Occipital lobe (tissue), 1 donor: ENCODE measurements at regions not wholly inside any gene's neighbourhood (a gene's known extent, or its start where the extent isn't known, plus 50 kb on each side); places are given as distances from the start of the nearest gene placed in this dataset.
"Not testable (repeated sequence)": the region's sequence is repeated elsewhere in the genome, so short reads cannot be mapped to it uniquely, and the experiment has no call there.

Source experiments
- DNase-seq: peaks from one replicate; lab custom pipeline; 2025; lab: John Stamatoyannopoulos, UW

DNA sequence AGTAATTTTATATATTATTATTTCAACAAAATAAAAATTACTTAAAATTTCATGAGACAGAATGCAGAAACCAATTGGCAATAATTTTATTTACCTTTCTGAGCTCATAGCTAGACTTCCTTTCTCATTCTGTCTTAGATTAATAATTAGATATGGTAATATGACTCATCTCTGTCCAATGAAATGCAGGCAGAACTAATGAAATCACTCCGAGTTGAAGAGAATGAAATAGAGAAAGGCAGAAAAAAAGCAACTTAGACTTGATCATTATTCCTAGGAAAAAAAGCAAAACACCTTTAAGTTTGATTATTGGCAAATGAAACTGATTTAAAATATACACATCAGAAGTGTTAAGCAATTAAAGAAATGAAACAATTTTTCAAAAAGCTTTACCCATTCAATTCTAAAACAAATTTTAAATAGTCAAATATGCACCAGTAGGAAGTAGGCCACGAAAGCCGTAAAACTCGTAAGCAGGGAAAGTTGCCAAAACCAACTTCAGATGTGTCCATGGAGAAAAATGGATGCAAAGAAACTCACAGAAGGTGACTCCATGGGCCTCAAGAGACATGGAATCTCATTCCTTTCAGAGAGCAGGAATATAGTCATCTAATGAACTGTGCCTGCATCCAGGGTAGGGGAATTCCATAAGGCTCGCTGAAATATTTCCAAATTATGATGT, 293.8 kb upstream of the RGS17 start:
- DNase-seq, result no peak

GRCh38 chr6:153412519-153412918, 281.4 kb upstream of the RGS17 start:
- no peak for DNase-seq

DNA sequence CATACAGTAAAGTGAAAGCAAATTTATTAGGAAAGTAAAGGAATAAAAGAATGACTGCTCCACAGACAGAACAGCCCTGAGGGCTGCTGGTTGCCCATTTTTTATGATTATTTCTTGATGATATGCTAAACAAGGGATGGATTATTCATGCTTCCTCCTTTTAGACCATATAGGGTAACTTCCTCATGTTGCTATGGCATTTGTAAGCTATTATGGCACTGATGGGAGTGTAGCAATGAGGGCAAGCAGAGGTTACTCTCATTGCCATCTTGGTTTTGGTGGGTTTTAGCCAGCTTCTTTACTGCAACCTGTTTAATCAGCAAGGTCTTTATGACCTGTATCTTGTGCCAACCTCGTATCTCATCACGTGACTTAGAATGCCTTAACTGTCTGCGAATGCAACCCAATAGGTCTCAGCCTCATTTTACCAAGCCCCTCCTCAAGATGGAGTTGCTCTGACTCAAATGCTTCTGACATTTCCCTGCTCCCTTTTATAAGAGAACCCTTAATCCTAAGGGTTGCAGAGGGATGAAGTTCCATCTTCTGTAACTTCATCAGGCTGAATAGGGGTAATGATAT, 280.1 kb upstream of the RGS17 start:
- DNase-seq, result no peak

- DNase-seq, result no peak
Observed at GRCh38 chr6:153405931-153406330, 274.8 kb upstream of the RGS17 start.

DNA sequence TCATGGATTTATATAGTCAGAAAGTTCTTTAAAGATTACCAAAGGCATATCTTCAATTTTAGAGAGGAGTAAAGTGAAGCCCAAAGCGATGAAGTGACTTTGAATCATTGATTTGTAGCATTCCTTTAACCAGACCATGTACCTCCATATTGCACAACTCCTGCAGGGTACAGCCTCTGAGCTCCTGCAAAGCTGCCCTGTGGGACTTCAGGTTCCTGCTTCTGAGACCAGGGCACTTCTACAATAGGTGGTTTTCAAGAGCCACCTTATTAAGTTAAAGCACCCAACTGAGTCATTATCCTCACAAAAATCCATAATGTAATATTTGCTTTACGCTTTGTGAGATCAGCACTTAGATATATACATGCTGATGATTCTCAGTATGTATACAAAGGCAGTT, 270.7 kb upstream of the RGS17 start:
- DNase-seq, result no peak

GRCh38 chr6:153392156-153392555, 261.1 kb upstream of the RGS17 start:
- DNase-seq, result no peak

DNA sequence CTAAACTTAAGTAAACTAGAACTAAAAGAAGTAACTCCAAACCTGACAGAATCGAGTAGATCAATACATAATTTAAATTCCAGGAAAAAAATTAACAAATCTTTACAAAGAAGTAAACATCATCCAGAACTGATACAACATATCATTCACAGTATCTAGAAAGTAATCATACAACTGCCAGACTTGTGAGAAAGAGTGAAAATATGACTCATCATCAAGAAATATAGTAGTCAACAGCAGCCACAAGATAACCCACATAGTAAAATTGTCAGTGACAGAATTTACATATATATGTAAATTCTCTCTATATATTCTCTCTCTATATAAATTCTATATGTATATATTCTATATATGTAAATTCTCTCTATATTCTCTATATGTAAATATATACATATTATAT, 242.8 kb upstream of the RGS17 start:
- DNase-seq, result no peak

GRCh38 chr6:153368131-153368530, 237.0 kb upstream of the RGS17 start:
- DNase-seq, result no peak

DNA sequence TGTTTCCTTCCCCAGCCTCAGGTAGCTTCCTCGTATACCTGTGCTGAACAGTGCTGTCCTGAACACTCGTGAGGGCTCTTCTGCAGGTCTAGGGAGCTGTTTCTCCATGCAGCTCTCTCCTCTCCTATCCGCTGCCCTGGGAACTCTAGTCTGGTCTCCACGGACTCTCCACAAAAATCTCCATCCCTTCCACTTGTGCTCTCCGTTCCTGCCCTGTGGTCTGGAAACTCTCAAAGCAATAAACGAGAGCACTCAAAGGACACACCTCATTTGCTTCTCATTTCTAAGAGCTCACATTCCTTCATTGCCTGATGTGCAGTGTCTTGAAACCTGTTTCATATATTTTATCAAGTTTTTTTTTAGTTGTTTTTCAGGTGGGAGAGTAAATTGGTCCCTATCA, 235.9 kb upstream of the RGS17 start:
- DNase-seq, result no peak

DNA sequence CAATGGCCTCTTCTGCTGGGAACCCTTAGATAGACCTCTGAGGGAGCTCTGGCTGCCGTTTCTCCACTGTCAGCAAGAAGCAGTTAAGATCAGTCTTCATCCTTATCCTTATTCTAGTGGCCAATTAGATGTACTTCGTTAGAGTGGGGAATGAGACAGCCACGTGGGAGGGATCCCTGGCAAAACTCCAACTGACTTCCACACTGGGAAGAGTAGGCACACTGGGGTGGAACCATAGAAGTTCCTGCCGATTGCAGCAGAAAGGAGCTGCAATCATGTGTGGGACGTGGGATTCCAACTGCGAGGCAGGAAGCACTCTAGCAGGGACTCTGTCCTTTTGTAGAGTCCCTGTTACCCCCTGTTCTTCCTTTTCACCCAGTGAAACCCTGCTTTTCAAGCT, 226.3 kb upstream of the RGS17 start:
- DNase-seq, result no peak

- no peak for DNase-seq
Observed at GRCh38 chr6:153340568-153340967, 209.5 kb upstream of the RGS17 start.

DNA sequence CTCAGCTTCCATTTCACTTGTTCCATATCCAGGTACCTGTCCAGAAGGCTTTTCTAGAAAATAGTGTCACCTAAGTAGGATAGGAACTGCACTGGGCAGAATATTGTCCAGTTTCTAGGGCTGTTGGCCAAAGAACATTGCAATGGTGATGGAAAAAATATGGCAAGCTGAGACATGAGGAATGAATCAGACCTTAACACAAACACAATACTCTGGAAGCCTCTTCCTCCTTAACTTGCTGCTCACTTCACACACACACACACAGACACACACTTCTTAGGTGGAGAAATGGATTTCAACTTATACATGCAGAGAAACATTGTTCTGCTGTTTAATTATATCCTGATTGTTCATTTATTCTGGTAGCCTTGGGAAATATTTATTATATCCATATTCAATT, 203.0 kb upstream of the RGS17 start:
- DNase-seq, result no peak

GRCh38 chr6:153331221-153331620, 200.1 kb upstream of the RGS17 start:
- not testable (repeated sequence) for DNase-seq

DNA sequence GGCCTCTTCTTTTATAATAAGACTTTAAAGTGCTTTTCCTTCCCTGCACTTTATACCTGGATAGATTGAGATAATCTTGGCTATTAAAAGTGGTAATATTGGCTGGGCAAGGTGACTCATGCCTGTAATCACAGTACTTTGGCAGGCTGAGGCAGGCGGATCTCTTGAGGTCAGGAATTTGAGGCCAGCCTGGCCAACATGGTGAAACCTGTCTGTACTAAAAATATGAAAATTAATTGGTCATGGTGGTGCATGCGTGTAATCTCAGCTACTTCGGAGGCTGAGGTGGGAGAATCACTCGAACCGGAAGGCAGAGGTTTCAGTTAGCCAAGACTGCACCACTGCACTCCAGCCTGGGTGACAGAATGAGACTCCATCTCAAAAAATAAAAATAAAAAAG, 197.1 kb upstream of the RGS17 start:
- no peak for DNase-seq

GRCh38 chr6:153325661-153326060, 194.6 kb upstream of the RGS17 start:
- no peak for DNase-seq

DNA sequence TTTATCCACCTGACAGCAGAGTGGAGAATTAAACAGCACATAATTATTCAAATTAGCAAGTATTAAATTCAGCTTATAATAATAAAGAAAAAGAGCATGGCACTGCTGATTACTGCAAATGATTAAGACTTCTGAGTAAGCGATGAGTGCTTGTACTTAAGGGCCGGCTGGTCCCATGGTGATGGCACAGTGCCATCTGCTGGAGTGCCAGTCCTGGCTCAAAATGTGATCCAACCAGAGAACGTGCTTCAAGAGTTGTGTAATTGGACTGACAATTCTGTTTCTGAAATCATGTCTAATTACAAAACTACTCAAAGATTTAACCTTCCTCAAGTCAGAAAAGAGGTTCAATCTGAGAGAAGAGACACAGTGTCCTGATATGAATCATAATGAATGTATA, 181.6 kb upstream of the RGS17 start:
- DNase-seq, result no peak

DNA sequence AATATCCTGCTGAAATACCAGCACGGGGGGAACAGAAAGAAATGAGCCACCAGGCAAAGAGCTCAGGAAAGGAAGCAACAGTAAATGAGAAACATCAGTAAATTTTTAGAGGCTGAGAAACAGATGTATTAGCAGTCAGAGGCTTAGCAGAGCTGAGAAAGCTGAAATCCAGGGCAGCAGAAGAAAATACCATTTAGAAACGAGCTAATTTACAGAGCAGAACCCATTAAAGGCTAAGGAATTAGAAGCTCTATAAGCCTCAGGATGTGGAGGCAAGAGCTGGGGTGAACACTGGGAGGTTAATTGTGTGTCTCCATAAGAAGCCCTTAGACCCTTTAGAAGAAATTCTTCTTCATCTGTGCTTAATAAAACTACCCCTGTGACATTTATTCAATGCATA, 178.6 kb upstream of the RGS17 start:
- no peak for DNase-seq

DNA sequence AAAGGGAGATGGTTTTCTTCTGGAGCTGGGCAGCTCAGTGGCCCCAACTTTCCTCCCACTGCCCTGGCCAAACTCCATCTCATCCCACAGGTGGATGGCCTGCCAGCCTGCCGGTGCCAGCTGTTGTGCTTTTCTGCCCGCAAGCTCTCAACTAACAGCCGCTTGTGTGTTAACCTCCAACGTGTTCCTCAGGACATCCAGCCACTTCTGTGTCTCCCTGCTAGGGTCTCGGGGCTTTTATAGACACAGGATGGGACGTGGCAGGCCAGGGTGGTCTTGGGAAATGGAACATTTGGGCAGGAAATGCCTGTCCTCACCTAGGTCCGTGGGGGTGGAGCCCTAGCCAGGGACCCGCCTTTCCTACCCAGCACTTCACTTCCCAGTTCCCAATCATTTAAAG, 171.1 kb upstream of the RGS17 start:
- DNase-seq, result no peak

- no peak for DNase-seq
Observed at GRCh38 chr6:153301602-153302001, 170.5 kb upstream of the RGS17 start.

DNA sequence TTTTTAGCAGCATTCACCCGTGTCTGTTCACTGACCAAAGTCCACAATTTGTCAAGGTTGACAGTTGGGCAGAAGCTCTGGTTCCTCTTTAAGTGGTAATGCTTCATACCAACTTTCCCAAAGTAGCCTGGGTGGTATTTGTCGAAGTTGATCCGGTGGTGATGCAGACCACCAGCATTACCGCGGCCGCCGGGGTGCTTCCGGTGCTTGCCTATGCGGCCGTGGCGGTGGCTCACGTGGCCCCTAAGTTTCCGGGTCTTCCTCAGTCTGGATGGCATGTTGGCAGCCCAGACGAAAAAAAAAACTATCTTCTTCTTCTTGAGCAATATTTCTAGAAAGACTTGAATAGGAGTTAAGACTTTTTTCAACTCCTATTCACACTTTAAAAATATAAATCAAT, 151.4 kb upstream of the RGS17 start:
- not testable (repeated sequence) for DNase-seq

DNA sequence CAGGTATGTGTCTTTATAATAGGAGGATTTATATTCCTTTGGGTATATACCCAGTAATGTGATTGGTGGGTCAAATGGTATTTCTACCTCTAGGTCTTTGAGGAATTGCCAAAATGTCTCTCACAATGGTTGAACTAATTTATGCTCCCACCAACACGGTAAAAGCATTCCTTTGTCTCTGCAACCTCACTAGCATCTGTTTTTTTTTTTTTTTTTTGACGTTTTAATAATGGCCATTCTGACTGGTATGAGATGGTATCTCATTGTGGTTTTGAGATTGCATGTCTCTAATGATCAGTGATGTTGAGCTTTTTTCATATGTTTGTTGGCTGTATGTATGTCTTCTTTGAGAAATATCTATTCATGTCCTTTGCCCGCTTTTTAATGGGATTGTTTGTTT, 144.9 kb upstream of the RGS17 start:
- DNase-seq, result no peak

DNA sequence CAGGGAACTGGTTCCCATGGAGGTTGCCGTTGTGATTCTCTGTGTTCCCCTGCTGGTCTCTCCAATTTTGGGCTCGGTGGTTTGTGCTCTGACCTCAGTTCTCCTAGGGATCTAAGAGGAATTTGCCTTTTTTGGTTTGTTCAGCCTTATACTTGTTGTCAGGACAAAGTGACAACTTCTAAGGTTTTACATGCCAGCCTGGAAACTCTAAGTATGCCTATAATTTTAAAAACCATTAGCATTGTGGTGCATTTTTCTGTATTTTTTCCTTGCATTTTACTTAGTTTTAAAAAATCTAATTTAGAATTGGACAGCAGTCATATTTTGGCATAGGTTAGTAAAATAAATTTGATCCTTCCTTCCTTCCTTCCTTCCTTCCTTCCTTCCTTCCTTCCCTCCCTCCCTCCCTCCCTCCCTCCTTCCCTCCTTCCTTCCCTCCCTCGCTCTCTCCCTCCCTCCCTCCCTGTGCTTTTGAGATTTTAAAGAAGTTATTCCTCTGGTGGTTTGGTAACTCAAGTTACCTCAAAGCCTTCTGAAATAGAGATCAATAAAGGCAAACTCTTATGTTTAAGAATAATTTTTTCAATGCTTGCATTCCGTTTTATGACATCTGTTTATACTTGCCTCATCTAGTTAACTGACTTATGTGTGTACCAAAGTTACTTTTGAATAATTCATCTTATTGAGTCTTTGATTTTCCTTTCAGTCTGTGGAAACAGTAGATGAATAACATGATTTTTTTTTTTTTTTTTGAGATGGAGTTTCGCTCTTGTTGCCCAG, 141.3 kb upstream of the RGS17 start:
- no peak for DNase-seq

DNA sequence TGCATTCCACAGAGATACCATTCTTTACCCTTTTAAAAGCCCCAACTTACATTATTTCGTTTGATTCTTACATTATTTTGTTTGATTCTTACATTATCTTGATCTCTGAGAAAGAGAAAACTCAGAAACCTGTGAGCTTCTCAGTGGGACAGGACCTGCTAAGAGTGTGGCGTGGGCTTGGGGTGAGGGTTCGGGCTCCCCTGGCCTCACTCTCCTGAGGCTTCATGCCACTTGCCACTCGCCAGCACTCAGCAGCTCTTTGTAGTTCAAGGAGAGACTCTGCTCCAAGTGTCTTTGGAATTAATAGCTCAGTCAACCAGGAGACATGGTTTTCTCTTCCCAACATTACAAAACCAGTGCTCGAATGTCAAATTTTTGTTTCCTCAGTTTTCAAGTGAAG, 132.4 kb upstream of the RGS17 start:
- no peak for DNase-seq
